ENCODE measurements at regions not wholly inside any gene's neighbourhood (a gene's known extent, or its start where the extent isn't known, plus 50 kb on each side); places are given as distances from the start of the nearest gene placed in this dataset.
"Not testable (repeated sequence)": the region's sequence is repeated elsewhere in the genome, so short reads cannot be mapped to it uniquely, and the experiment has no call there.

- H3K9ac ChIP-seq (ENCODE audit: low read length); H3K9me3 ChIP-seq (ENCODE audit: control insufficient read depth, low read length); H4K91ac ChIP-seq (ENCODE audit: low read length); H3K4ac ChIP-seq (ENCODE audit: low read depth in 1 of 2, low read length in 2 of 2); H3K4me1 ChIP-seq (ENCODE audit: control insufficient read depth, insufficient read depth, low read depth, low read length); H3K36me3 ChIP-seq (ENCODE audit: control insufficient read depth in 1 of 2, insufficient read depth in 2 of 2, low read depth in 1 of 2, low read length in 2 of 2); H3K23ac ChIP-seq (ENCODE audit: low read length in 2 of 2); H2BK5ac ChIP-seq (ENCODE audit: low read depth, low read length, poor library complexity, severe bottlenecking); H2AFZ ChIP-seq (ENCODE audit: low read depth, low read length); H3K4me3 ChIP-seq (ENCODE audit: insufficient read depth in 1 of 2, low read depth in 1 of 2, low read length in 2 of 2); H4K8ac ChIP-seq (ENCODE audit: low read length); DNase-seq; H3K27ac ChIP-seq (ENCODE audit: low read length, poor library complexity, severe bottlenecking); H3K79me1 ChIP-seq (replicated peaks; ENCODE audit: low read length, poor library complexity, severe bottlenecking); H3K27me3 ChIP-seq (ENCODE audit: control insufficient read depth in 1 of 2, insufficient read depth in 1 of 2, low read length in 2 of 2); H2AK5ac ChIP-seq (ENCODE audit: low read length, severe bottlenecking); H2BK15ac ChIP-seq (ENCODE audit: low read depth, poor library complexity, severe bottlenecking); H2BK12ac ChIP-seq (ENCODE audit: low read length in 2 of 2); H3K18ac ChIP-seq (ENCODE audit: low read depth in 1 of 2, low read length in 2 of 2); H2BK120ac ChIP-seq (ENCODE audit: low read depth, low read length); H3K14ac ChIP-seq (ENCODE audit: low read length in 2 of 2); H3K4me2 ChIP-seq (ENCODE audit: low read length, poor library complexity, severe bottlenecking): not testable (repeated sequence)
- WGBS, result 82% methylated on average over 1 of the region's 11 CpGs
These were observed 61.9 kb downstream of the NPIPB5 start for GRCh38 chr16:22572331-22573224.

GRCh38 chr16:22573225-22573530 is 62.5 kb downstream of the NPIPB5 start:
- not testable (repeated sequence) for H3K79me1 ChIP-seq (replicated peaks; ENCODE audit: low read length, poor library complexity, severe bottlenecking); H2BK12ac ChIP-seq (ENCODE audit: low read length in 2 of 2); H3K9me3 ChIP-seq (ENCODE audit: control insufficient read depth, low read length); H3K23ac ChIP-seq (ENCODE audit: low read length in 2 of 2); H3K27ac ChIP-seq (ENCODE audit: low read length, poor library complexity, severe bottlenecking); H4K8ac ChIP-seq (ENCODE audit: low read length); DNase-seq; H2BK120ac ChIP-seq (ENCODE audit: low read depth, low read length); H4K91ac ChIP-seq (ENCODE audit: low read length); H3K4me1 ChIP-seq (ENCODE audit: control insufficient read depth, insufficient read depth, low read depth, low read length); H3K36me3 ChIP-seq (ENCODE audit: control insufficient read depth in 1 of 2, insufficient read depth in 2 of 2, low read depth in 1 of 2, low read length in 2 of 2); H2BK5ac ChIP-seq (ENCODE audit: low read depth, low read length, poor library complexity, severe bottlenecking); H2BK15ac ChIP-seq (ENCODE audit: low read depth, poor library complexity, severe bottlenecking); H3K4me2 ChIP-seq (ENCODE audit: low read length, poor library complexity, severe bottlenecking); H2AFZ ChIP-seq (ENCODE audit: low read depth, low read length); H3K4ac ChIP-seq (ENCODE audit: low read depth in 1 of 2, low read length in 2 of 2); H3K9ac ChIP-seq (ENCODE audit: low read length); H3K14ac ChIP-seq (ENCODE audit: low read length in 2 of 2); H3K18ac ChIP-seq (ENCODE audit: low read depth in 1 of 2, low read length in 2 of 2); H2AK5ac ChIP-seq (ENCODE audit: low read length, severe bottlenecking); H3K4me3 ChIP-seq (ENCODE audit: insufficient read depth in 1 of 2, low read depth in 1 of 2, low read length in 2 of 2); H3K27me3 ChIP-seq (ENCODE audit: control insufficient read depth in 1 of 2, insufficient read depth in 1 of 2, low read length in 2 of 2)
- no CpG with 5 or more reads among the region's 26 CpGs for WGBS

- H3K36me3 ChIP-seq (ENCODE audit: control insufficient read depth in 1 of 2, insufficient read depth in 2 of 2, low read depth in 1 of 2, low read length in 2 of 2); H3K14ac ChIP-seq (ENCODE audit: low read length in 2 of 2); H3K4me3 ChIP-seq (ENCODE audit: insufficient read depth in 1 of 2, low read depth in 1 of 2, low read length in 2 of 2); H3K79me1 ChIP-seq (replicated peaks; ENCODE audit: low read length, poor library complexity, severe bottlenecking); H3K9ac ChIP-seq (ENCODE audit: low read length); DNase-seq; H4K91ac ChIP-seq (ENCODE audit: low read length); H3K27ac ChIP-seq (ENCODE audit: low read length, poor library complexity, severe bottlenecking); H3K18ac ChIP-seq (ENCODE audit: low read depth in 1 of 2, low read length in 2 of 2); H2BK5ac ChIP-seq (ENCODE audit: low read depth, low read length, poor library complexity, severe bottlenecking); H3K4me2 ChIP-seq (ENCODE audit: low read length, poor library complexity, severe bottlenecking); H2BK15ac ChIP-seq (ENCODE audit: low read depth, poor library complexity, severe bottlenecking); H2AK5ac ChIP-seq (ENCODE audit: low read length, severe bottlenecking); H3K27me3 ChIP-seq (ENCODE audit: control insufficient read depth in 1 of 2, insufficient read depth in 1 of 2, low read length in 2 of 2); H2AFZ ChIP-seq (ENCODE audit: low read depth, low read length); H3K9me3 ChIP-seq (ENCODE audit: control insufficient read depth, low read length); H2BK120ac ChIP-seq (ENCODE audit: low read depth, low read length); H3K4ac ChIP-seq (ENCODE audit: low read depth in 1 of 2, low read length in 2 of 2); H4K8ac ChIP-seq (ENCODE audit: low read length); H2BK12ac ChIP-seq (ENCODE audit: low read length in 2 of 2); H3K23ac ChIP-seq (ENCODE audit: low read length in 2 of 2); H3K4me1 ChIP-seq (ENCODE audit: control insufficient read depth, insufficient read depth, low read depth, low read length): not testable (repeated sequence)
- WGBS, result 79% methylated on average over 4 of the region's 6 CpGs
These were observed 65.8 kb downstream of the NPIPB5 start for GRCh38 chr16:22576506-22576905.

- H3K27ac ChIP-seq (ENCODE audit: low read length, poor library complexity, severe bottlenecking); H3K14ac ChIP-seq (ENCODE audit: low read length in 2 of 2); H2AFZ ChIP-seq (ENCODE audit: low read depth, low read length); H2BK120ac ChIP-seq (ENCODE audit: low read depth, low read length); H3K23ac ChIP-seq (ENCODE audit: low read length in 2 of 2); H3K4me3 ChIP-seq (ENCODE audit: insufficient read depth in 1 of 2, low read depth in 1 of 2, low read length in 2 of 2); H2AK5ac ChIP-seq (ENCODE audit: low read length, severe bottlenecking); H4K91ac ChIP-seq (ENCODE audit: low read length); H3K18ac ChIP-seq (ENCODE audit: low read depth in 1 of 2, low read length in 2 of 2); H3K79me1 ChIP-seq (replicated peaks; ENCODE audit: low read length, poor library complexity, severe bottlenecking); H3K27me3 ChIP-seq (ENCODE audit: control insufficient read depth in 1 of 2, insufficient read depth in 1 of 2, low read length in 2 of 2); H3K4ac ChIP-seq (ENCODE audit: low read depth in 1 of 2, low read length in 2 of 2); H2BK15ac ChIP-seq (ENCODE audit: low read depth, poor library complexity, severe bottlenecking); DNase-seq; H4K8ac ChIP-seq (ENCODE audit: low read length); H2BK12ac ChIP-seq (ENCODE audit: low read length in 2 of 2); H3K4me2 ChIP-seq (ENCODE audit: low read length, poor library complexity, severe bottlenecking); H2BK5ac ChIP-seq (ENCODE audit: low read depth, low read length, poor library complexity, severe bottlenecking); H3K9ac ChIP-seq (ENCODE audit: low read length); H3K9me3 ChIP-seq (ENCODE audit: control insufficient read depth, low read length); H3K4me1 ChIP-seq (ENCODE audit: control insufficient read depth, insufficient read depth, low read depth, low read length); H3K36me3 ChIP-seq (ENCODE audit: control insufficient read depth in 1 of 2, insufficient read depth in 2 of 2, low read depth in 1 of 2, low read length in 2 of 2): not testable (repeated sequence)
- WGBS, result no CpG with 5 or more reads among the region's 6 CpGs
These were observed 72.5 kb downstream of the NPIPB5 start for GRCh38 chr16:22583195-22583594.

All from mesenchymal stem cell (in vitro differentiated cells and primary cell).